Endothelial cell of umbilical vein (primary cell): ENCODE measurements at regions not wholly inside any gene's neighbourhood (a gene's known extent, or its start where the extent isn't known, plus 50 kb on each side); places are given as distances from the start of the nearest gene placed in this dataset.

Experiments
- EZH2 ChIP-seq: IDR thresholded peaks from 2 replicates; pipeline ENCODE4 v1.6.1; 2012; ENCODE audit warnings: borderline replicate concordance, low read depth, mild to moderate bottlenecking, moderate library complexity, low read length, inconsistent platforms; ENCODE audit not compliant: severe bottlenecking
- POLR2A ChIP-seq: IDR thresholded peaks from 2 replicates; pipeline ENCODE4 v1.6.1; 2012; ENCODE audit warnings: low read depth, mild to moderate bottlenecking, control low read depth, low read length
- POLR2AphosphoS5 ChIP-seq: IDR thresholded peaks from 2 replicates; pipeline ENCODE4 v1.6.1; 2012; ENCODE audit warnings: low read depth, mild to moderate bottlenecking, control low read depth, low read length, moderate library complexity; ENCODE audit not compliant: insufficient read depth
- TF ChIP-seq, protein P1 (sequence below), 2 donors: IDR thresholded peaks; 1 replicate in 1 of 2; 2 replicates in 1 of 2; pipeline ENCODE4 v1.5.1; 2011; ENCODE audit warnings: low read length in 2 of 2, mild to moderate bottlenecking in 2 of 2, moderate library complexity in 2 of 2, control low read depth in 1 of 2, inconsistent platforms in 1 of 2, low read depth in 1 of 2; ENCODE audit not compliant: insufficient read depth in 1 of 2; ENCODE audit errors: extremely low read depth in 1 of 2

DNA sequence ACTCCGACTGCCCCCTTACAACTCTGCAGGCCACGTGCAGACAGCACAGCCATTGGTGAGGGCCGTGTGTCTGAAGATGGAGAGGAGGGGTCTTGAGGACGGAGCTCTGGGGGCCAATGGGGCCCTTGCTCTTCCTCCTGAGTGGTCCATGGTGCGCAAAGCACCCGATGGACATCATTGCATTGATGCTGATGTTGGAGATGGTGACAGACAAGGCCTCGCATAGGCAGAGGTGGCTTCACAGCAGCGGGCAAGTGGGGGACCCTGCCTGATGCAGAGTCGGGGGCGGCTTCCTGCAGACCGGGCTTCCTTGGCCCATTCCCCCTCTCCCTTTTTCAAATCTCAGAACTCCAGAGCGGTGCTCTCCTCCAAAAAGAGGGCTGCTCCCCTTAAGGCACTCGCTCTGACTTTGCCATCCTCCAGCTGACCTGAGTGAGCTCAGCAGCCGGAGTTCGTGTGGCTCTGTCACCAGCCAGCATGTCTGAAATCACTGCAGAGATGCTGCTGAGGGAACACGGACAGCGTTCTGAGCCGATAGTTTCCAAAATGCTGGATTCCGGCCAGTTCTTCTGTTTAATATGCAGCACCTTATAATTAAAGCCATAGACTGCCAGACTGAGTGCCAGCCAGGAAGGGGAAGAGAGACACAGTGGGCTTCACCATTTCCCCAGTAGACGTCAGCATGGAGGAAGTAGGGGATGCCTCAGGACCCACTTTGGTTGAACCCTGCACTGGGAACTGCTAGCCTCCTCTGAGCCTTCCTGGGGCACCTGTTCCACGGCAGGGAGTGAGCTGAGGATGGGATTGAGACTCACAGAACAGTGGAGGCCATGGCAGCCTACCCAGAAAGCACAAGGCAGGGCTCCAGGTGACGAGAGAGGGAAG lies 278.2 kb downstream of the BRD1 start:
- TF ChIP-seq, protein P1, sequence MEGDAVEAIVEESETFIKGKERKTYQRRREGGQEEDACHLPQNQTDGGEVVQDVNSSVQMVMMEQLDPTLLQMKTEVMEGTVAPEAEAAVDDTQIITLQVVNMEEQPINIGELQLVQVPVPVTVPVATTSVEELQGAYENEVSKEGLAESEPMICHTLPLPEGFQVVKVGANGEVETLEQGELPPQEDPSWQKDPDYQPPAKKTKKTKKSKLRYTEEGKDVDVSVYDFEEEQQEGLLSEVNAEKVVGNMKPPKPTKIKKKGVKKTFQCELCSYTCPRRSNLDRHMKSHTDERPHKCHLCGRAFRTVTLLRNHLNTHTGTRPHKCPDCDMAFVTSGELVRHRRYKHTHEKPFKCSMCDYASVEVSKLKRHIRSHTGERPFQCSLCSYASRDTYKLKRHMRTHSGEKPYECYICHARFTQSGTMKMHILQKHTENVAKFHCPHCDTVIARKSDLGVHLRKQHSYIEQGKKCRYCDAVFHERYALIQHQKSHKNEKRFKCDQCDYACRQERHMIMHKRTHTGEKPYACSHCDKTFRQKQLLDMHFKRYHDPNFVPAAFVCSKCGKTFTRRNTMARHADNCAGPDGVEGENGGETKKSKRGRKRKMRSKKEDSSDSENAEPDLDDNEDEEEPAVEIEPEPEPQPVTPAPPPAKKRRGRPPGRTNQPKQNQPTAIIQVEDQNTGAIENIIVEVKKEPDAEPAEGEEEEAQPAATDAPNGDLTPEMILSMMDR (IDR thresholded peaks at IDR 0.05; ENCODE audit: extremely low read depth in 1 of 2, insufficient read depth in 1 of 2, low read depth in 1 of 2, low read length in 2 of 2), result no peak
- TF ChIP-seq POLR2A (no peak), POLR2AphosphoS5 (no peak), EZH2 (no peak)
